ENCODE measurements at regions not wholly inside any gene's neighbourhood (a gene's known extent, or its start where the extent isn't known, plus 50 kb on each side); places are given as distances from the start of the nearest gene placed in this dataset.

GRCh38 chr1:229759586-229759985 lies 133.5 kb downstream of the URB2 start:
- 86% methylated on average over 2 of the region's 2 CpGs for WGBS
- peaks cover 0 to 3% (median 0%) of the 10 kb centered on the region in 4 donors for H3K27me3 ChIP-seq (ENCODE audit: control insufficient read depth in 4 of 4, insufficient read depth in 4 of 4, low read length in 3 of 4)

GRCh38 chr1:229760478-229760996 lies 134.5 kb downstream of the URB2 start:
- 91% methylated on average over 7 of the region's 7 CpGs for WGBS
- Histone ChIP-seq H3K27ac (ENCODE audit: low read depth in 1 of 2, low read length in 2 of 2) (no peak overlapping the region), H3K9ac (ENCODE audit: low read depth in 1 of 2, low read length in 2 of 2) (no peak overlapping the region), H3K4me3 (ENCODE audit: low read depth in 1 of 3, low read length in 3 of 3) (no peak overlapping the region), H3K36me3 (ENCODE audit: control insufficient read depth in 4 of 4, insufficient read depth in 3 of 4, low read depth in 1 of 4, low read length in 3 of 4) (no peaks in the 10 kb centered on the region), H3K4me1 (ENCODE audit: control insufficient read depth in 4 of 4, insufficient read depth in 4 of 4, low read length in 3 of 4) (no peaks in the 10 kb centered on the region), H3K9me3 (ENCODE audit: control insufficient read depth in 4 of 4, low read length in 3 of 4) (no peaks in the 10 kb centered on the region), H3K27me3 (ENCODE audit: control insufficient read depth in 4 of 4, insufficient read depth in 4 of 4, low read length in 3 of 4) (peaks cover 0 to 3% (median 0%) of the 10 kb centered on the region in 4 donors)
- TF ChIP-seq GABPA (IDR thresholded peaks at IDR 0.05 in 1 of 2, conservative IDR thresholded peaks at IDR 0.05 in 1 of 2) (no peak), CTCF (IDR thresholded peaks at IDR 0.05; ENCODE audit: low read depth, low read length, missing input control) (no peak), JUND (IDR thresholded peaks at IDR 0.05) (no peak), REST (IDR thresholded peaks at IDR 0.05) (no peak), FOXA1 (IDR thresholded peaks at IDR 0.05) (no peak), ATF3 (IDR thresholded peaks at IDR 0.05) (no peak), SP1 (IDR thresholded peaks at IDR 0.05) (no peak), EGR1 (IDR thresholded peaks at IDR 0.05; ENCODE audit: low read depth in 2 of 2) (no peak), TAF1 (conservative IDR thresholded peaks at IDR 0.05) (no peak), YY1 (IDR thresholded peaks at IDR 0.05) (no peak)
- no peak for DNase-seq (ENCODE audit: low spot score)

More at GRCh38 chr1:229759586-229759985, 133.5 kb downstream of the URB2 start:
- peaks cover 0 to 2% (median 0%) of the 10 kb centered on the region in 4 donors for H3K9me3 ChIP-seq (ENCODE audit: control insufficient read depth in 4 of 4, low read length in 3 of 4)
- no peak overlapping the region for H3K27ac ChIP-seq (ENCODE audit: low read depth in 1 of 2, low read length in 2 of 2)
- no peaks in the 10 kb centered on the region for H3K4me1 ChIP-seq (ENCODE audit: control insufficient read depth in 4 of 4, insufficient read depth in 4 of 4, low read length in 3 of 4)
- no peak for DNase-seq (ENCODE audit: low spot score)
- no peak for TF ChIP-seq GABPA (IDR thresholded peaks at IDR 0.05 in 1 of 2, conservative IDR thresholded peaks at IDR 0.05 in 1 of 2)
- no peak for TF ChIP-seq RXRA (IDR thresholded peaks at IDR 0.05)
- no peak for TF ChIP-seq HNF4G (IDR thresholded peaks at IDR 0.05)
- no peaks in the 10 kb centered on the region for H3K36me3 ChIP-seq (ENCODE audit: control insufficient read depth in 4 of 4, insufficient read depth in 3 of 4, low read depth in 1 of 4, low read length in 3 of 4)
- no peak overlapping the region for H3K4me3 ChIP-seq (ENCODE audit: low read depth in 1 of 3, low read length in 3 of 3)
- H3K9ac ChIP-seq (ENCODE audit: low read depth in 1 of 2, low read length in 2 of 2) = no peak overlapping the region

- 73% methylated on average over 5 of the region's 5 CpGs for WGBS
- no peak for DNase-seq (ENCODE audit: low spot score)
- H3K9me3 ChIP-seq (ENCODE audit: control insufficient read depth in 4 of 4, low read length in 3 of 4) = peaks cover 0 to 4% (median under 1%) of the 10 kb centered on the region in 4 donors
- H3K36me3 ChIP-seq (ENCODE audit: control insufficient read depth in 4 of 4, insufficient read depth in 3 of 4, low read depth in 1 of 4, low read length in 3 of 4) = no peaks in the 10 kb centered on the region
- no peak overlapping the region for H3K4me3 ChIP-seq (ENCODE audit: low read depth in 1 of 3, low read length in 3 of 3)
- no peak overlapping the region for H3K27ac ChIP-seq (ENCODE audit: low read depth in 1 of 2, low read length in 2 of 2)
- H3K27me3 ChIP-seq (ENCODE audit: control insufficient read depth in 4 of 4, insufficient read depth in 4 of 4, low read length in 3 of 4) = peaks cover 0 to 5% (median 0%) of the 10 kb centered on the region in 4 donors
- H3K9ac ChIP-seq (ENCODE audit: low read depth in 1 of 2, low read length in 2 of 2) = no peak overlapping the region
- H3K4me1 ChIP-seq (ENCODE audit: control insufficient read depth in 4 of 4, insufficient read depth in 4 of 4, low read length in 3 of 4) = no peaks in the 10 kb centered on the region
- TF ChIP-seq NR2F2 (IDR thresholded peaks at IDR 0.05) = no peak
- TF ChIP-seq RAD21 (IDR thresholded peaks at IDR 0.05) = no peak
- no peak for TF ChIP-seq JUND (IDR thresholded peaks at IDR 0.05)
- no peak for TF ChIP-seq MAX (IDR thresholded peaks at IDR 0.05)
- TF ChIP-seq REST (IDR thresholded peaks at IDR 0.05) = no peak
- no peak for TF ChIP-seq CTCF (IDR thresholded peaks at IDR 0.05; ENCODE audit: low read depth, low read length, missing input control)
- no peak for TF ChIP-seq FOXA2 (IDR thresholded peaks at IDR 0.05)
- TF ChIP-seq TAF1 (conservative IDR thresholded peaks at IDR 0.05) = no peak
- TF ChIP-seq GABPA (IDR thresholded peaks at IDR 0.05 in 1 of 2, conservative IDR thresholded peaks at IDR 0.05 in 1 of 2) = no peak
Measured at GRCh38 chr1:229762891-229763290, 136.8 kb downstream of the URB2 start.

All from liver (tissue), 8 donors.